ENCODE measurements at regions not wholly inside any gene's neighbourhood (a gene's known extent, or its start where the extent isn't known, plus 50 kb on each side); places are given as distances from the start of the nearest gene placed in this dataset.

DNA sequence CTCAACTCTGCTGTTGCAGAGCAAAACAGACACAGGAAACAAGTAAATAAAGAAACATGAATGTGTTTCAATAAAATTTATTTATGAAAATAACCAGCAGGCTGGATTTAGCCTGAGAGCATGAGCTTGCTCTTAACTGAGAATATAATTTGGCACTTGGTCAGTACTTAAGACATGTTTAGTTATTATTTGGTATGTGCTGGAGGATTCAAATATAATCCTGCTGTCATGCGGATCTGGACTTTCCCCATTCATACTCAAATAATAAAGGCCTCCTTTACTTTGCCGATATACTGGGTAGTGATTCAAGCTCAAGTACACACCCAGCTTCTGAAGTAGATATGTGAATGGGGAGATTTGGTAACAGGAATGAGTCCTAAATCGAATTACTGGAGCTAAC lies 465.5 kb upstream of the HS3ST1 start:
- Histone ChIP-seq H3K4me1 (no peaks in the 10 kb centered on the region), H3K4me3 (no peak overlapping the region), H3K27ac (no peak overlapping the region), H3K9me3 (peaks cover 0 to 4% (median 0%) of the 10 kb centered on the region in 4 donors), H3K27me3 (no peaks in the 10 kb centered on the region), H3K36me3 (no peaks in the 10 kb centered on the region)
- TF ChIP-seq, protein P1, sequence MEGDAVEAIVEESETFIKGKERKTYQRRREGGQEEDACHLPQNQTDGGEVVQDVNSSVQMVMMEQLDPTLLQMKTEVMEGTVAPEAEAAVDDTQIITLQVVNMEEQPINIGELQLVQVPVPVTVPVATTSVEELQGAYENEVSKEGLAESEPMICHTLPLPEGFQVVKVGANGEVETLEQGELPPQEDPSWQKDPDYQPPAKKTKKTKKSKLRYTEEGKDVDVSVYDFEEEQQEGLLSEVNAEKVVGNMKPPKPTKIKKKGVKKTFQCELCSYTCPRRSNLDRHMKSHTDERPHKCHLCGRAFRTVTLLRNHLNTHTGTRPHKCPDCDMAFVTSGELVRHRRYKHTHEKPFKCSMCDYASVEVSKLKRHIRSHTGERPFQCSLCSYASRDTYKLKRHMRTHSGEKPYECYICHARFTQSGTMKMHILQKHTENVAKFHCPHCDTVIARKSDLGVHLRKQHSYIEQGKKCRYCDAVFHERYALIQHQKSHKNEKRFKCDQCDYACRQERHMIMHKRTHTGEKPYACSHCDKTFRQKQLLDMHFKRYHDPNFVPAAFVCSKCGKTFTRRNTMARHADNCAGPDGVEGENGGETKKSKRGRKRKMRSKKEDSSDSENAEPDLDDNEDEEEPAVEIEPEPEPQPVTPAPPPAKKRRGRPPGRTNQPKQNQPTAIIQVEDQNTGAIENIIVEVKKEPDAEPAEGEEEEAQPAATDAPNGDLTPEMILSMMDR (IDR thresholded peaks at IDR 0.05) = no peak
- TF ChIP-seq POLR2A (IDR thresholded peaks at IDR 0.05) (no peak), EP300 (IDR thresholded peaks at IDR 0.05) (no peak)
- 72 to 75% methylated on average over 3 of the region's 3 CpGs for WGBS, 2 donors
- no peak for DNase-seq (ENCODE audit: low spot score in 2 of 2)

DNA sequence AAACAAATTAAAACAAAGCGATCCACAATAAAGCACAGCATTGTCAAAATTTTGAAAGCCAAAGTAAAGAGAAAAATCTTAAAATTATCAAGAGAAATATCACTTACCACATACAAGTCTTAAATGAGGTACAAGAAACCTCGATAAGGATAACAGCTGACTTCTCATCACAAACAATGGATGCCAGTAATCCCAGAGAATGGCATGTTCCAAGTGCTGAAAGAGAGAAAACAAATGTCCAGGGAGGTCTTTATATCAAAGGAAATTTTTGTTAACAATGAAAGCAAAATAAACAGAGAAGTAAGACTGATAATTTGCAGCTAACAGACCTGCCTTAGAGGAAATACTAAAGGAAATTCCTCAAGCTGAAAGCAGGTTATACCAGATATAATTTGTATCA lies 460.4 kb upstream of the HS3ST1 start:
- TF ChIP-seq, protein P1 (IDR thresholded peaks at IDR 0.05) = no peak
- TF ChIP-seq POLR2A (IDR thresholded peaks at IDR 0.05) (no peak), EP300 (IDR thresholded peaks at IDR 0.05) (no peak)
- no peaks in the 10 kb centered on the region for H3K27me3 ChIP-seq
- H3K9me3 ChIP-seq = no peaks in the 10 kb centered on the region
- H3K27ac ChIP-seq = no peak overlapping the region
- no peak for DNase-seq (ENCODE audit: low spot score in 2 of 2)
- H3K4me1 ChIP-seq = no peaks in the 10 kb centered on the region
- 78 to 85% methylated on average over 2 of the region's 2 CpGs for WGBS, 2 donors
- H3K36me3 ChIP-seq = no peaks in the 10 kb centered on the region
- no peak overlapping the region for H3K4me3 ChIP-seq

DNA sequence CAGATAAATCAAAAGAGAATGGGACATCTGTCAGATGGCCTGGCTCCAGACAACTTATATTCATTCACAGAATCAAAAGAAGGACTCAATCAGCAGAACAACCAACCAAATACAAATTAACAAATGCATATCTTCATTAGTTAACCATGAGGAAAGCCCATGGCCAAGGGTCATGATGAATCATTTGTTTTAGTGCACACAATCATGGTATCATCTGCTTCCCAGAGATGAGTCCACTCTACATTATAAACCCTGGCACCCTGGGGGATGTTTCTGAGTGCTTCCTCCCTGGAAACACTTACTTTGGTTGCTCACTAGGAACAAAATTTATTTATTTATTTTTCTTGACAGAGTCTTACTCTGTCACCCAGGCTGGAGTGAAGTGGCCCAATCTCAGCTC lies 453.3 kb upstream of the HS3ST1 start:
- Histone ChIP-seq H3K36me3 (no peaks in the 10 kb centered on the region), H3K27ac (no peak overlapping the region), H3K9me3 (no peaks in the 10 kb centered on the region), H3K27me3 (no peaks in the 10 kb centered on the region), H3K4me1 (no peaks in the 10 kb centered on the region), H3K4me3 (no peak overlapping the region)
- TF ChIP-seq, protein P1 (IDR thresholded peaks at IDR 0.05) = no peak
- TF ChIP-seq POLR2A (IDR thresholded peaks at IDR 0.05) = no peak
- no peak for TF ChIP-seq EP300 (IDR thresholded peaks at IDR 0.05)
- DNase-seq (ENCODE audit: low spot score in 2 of 2) = no peak

DNA sequence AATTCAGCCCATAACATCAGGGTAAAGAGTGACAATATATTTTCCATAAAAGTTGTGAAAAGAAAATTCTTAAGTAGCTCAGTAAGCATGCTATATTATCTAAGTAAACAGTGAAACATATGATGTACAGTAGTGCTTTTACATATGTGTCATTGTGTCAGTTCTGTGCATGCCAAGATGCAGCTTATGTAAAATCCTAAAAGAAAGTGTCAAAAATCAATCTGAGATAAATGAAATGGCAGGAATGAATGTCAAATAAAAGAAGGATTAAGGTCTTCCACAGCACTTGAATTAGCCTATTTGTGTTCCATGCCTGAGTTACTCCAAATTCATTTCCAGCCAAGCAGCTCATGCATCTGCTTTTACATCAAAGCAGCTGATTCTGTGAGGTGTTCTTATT lies 452.7 kb upstream of the HS3ST1 start:
- H3K9me3 ChIP-seq = no peaks in the 10 kb centered on the region
- TF ChIP-seq EP300 (IDR thresholded peaks at IDR 0.05) (no peak), POLR2A (IDR thresholded peaks at IDR 0.05) (no peak)
- TF ChIP-seq, protein P1 (IDR thresholded peaks at IDR 0.05) = no peak
- H3K27me3 ChIP-seq = no peaks in the 10 kb centered on the region
- H3K4me3 ChIP-seq = no peak overlapping the region
- DNase-seq (ENCODE audit: low spot score in 2 of 2) = no peak
- H3K36me3 ChIP-seq = no peaks in the 10 kb centered on the region
- H3K27ac ChIP-seq = no peak overlapping the region
- H3K4me1 ChIP-seq = no peaks in the 10 kb centered on the region

DNA sequence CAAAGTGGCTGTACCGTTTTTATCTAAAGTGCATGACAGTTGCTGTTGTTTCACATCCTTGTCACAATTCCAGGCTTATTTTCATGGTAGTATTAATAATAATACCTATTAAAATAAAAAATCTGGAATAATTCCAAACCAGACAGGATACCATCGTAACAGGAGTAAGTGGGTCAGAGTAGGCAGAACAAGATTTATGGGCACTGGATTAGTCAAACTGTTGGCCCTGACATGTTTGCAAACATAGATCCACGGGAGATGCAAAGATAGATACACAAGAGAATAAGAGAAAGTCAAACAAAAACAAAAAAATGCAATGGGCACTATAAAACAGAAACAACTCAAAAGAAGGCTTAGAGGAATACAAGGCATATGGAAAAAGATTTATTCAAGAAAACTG lies 449.5 kb upstream of the HS3ST1 start:
- Histone ChIP-seq H3K36me3 (no peaks in the 10 kb centered on the region), H3K27ac (no peak overlapping the region), H3K27me3 (no peaks in the 10 kb centered on the region), H3K9me3 (peaks cover 0 to 7% (median 0%) of the 10 kb centered on the region in 4 donors), H3K4me1 (no peaks in the 10 kb centered on the region), H3K4me3 (no peak overlapping the region)
- WGBS, 2 donors = 66 to 70% methylated on average over 3 of the region's 3 CpGs
- DNase-seq (ENCODE audit: low spot score in 2 of 2) = no peak
- no peak for TF ChIP-seq EP300 (IDR thresholded peaks at IDR 0.05)
- no peak for TF ChIP-seq POLR2A (IDR thresholded peaks at IDR 0.05)

DNA sequence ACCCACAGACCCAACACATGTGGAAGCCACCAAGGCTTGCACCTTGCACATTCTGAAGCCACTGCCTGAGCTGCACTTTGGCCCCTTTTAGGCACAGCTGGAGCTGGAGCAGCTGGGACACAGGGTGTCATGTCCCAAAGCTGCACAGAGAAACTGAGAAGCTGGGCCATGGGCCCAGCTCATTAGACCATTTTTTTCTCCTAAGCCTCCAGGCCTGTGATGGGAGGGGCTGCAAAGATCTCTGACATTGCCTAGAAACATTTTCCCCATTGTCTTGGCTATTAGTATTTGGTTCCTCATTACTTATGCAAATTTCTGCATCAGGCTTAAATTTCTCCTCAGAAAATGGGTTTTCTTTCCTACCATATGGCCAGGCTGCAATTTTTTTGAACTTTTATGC lies 447.4 kb upstream of the HS3ST1 start:
- Histone ChIP-seq H3K27ac (no peak overlapping the region), H3K4me3 (no peak overlapping the region), H3K27me3 (no peaks in the 10 kb centered on the region), H3K9me3 (peaks cover 0 to 7% (median 0%) of the 10 kb centered on the region in 4 donors), H3K4me1 (no peaks in the 10 kb centered on the region), H3K36me3 (no peaks in the 10 kb centered on the region)
- TF ChIP-seq POLR2A (IDR thresholded peaks at IDR 0.05) = no peak
- TF ChIP-seq EP300 (IDR thresholded peaks at IDR 0.05) = no peak
- TF ChIP-seq, protein P1 (IDR thresholded peaks at IDR 0.05) = no peak
- no peak for DNase-seq (ENCODE audit: low spot score in 2 of 2)

Measured in tibial nerve (tissue), 4 donors.